Osteocyte (in vitro differentiated cells): ENCODE measurements at regions not wholly inside any gene's neighbourhood (a gene's known extent, or its start where the extent isn't known, plus 50 kb on each side); places are given as distances from the start of the nearest gene placed in this dataset.

Experiments
- DNase-seq: peaks from one replicate; pipeline ENCODE4 v3.0.0; 2021; ENCODE audit warnings: mixed read lengths; ENCODE audit not compliant: unreplicated experiment; ENCODE audit errors: extremely low spot score
- H3K27ac Mint-ChIP-seq: one replicate; pipeline ENCODE4 v1.8.0; 2021; ENCODE audit warnings: mild to moderate bottlenecking, mixed read lengths; ENCODE audit not compliant: unreplicated experiment
- H3K27me3 Mint-ChIP-seq: one replicate; pipeline ENCODE4 v1.8.0; 2021; ENCODE audit warnings: mixed read lengths; ENCODE audit not compliant: unreplicated experiment
- H3K36me3 Mint-ChIP-seq: one replicate; pipeline ENCODE4 v1.8.0; 2021; ENCODE audit warnings: mixed read lengths; ENCODE audit not compliant: unreplicated experiment
- H3K4me1 Mint-ChIP-seq: one replicate; pipeline ENCODE4 v1.8.0; 2021; ENCODE audit warnings: mixed read lengths; ENCODE audit not compliant: unreplicated experiment
- H3K4me3 Mint-ChIP-seq: one replicate; pipeline ENCODE4 v1.8.0; 2021; ENCODE audit warnings: mild to moderate bottlenecking, moderate library complexity, mixed read lengths; ENCODE audit not compliant: unreplicated experiment
- H3K9me3 Mint-ChIP-seq: one replicate; pipeline ENCODE4 v1.8.0; 2021; ENCODE audit warnings: mixed read lengths; ENCODE audit not compliant: unreplicated experiment
- CTCF ChIP-seq: fragments of 200-600 bp; sonication (generic); IDR thresholded peaks from 2 replicates; pipeline ENCODE4 v1.5.0; 2021; ENCODE audit warnings: antibody characterized with exemption, mild to moderate bottlenecking, moderate library complexity

- no peak for DNase-seq
- Mint-ChIP-seq H3K27ac (no peak overlapping the region), H3K27me3 (peaks cover 10% of the 10 kb centered on the region), H3K9me3 (no peaks in the 10 kb centered on the region), H3K4me3 (no peak overlapping the region), H3K4me1 (no peaks in the 10 kb centered on the region), H3K36me3 (no peaks in the 10 kb centered on the region)
- TF ChIP-seq CTCF, result no peak
These were observed 64.9 kb upstream of the SHH start for GRCh38 chr7:155877167-155877566.

GRCh38 chr7:155874411-155874810 is 62.1 kb upstream of the SHH start:
- peak; percentile 19 for DNase-seq
- no peak for TF ChIP-seq CTCF
- Mint-ChIP-seq H3K27me3 (peaks cover 11% of the 10 kb centered on the region), H3K4me1 (no peaks in the 10 kb centered on the region), H3K9me3 (no peaks in the 10 kb centered on the region), H3K27ac (no peak overlapping the region), H3K4me3 (no peak overlapping the region), H3K36me3 (no peaks in the 10 kb centered on the region)

- TF ChIP-seq CTCF, result no peak
- H3K27me3 Mint-ChIP-seq, result peaks cover 11% of the 10 kb centered on the region
- no peaks in the 10 kb centered on the region for H3K4me1 Mint-ChIP-seq
- peak; percentile 36 for DNase-seq
- H3K36me3 Mint-ChIP-seq, result no peaks in the 10 kb centered on the region
- H3K27ac Mint-ChIP-seq, result no peak overlapping the region
- no peaks in the 10 kb centered on the region for H3K9me3 Mint-ChIP-seq
- no peak overlapping the region for H3K4me3 Mint-ChIP-seq
These were observed 61.7 kb upstream of the SHH start for GRCh38 chr7:155874010-155874409.

DNA sequence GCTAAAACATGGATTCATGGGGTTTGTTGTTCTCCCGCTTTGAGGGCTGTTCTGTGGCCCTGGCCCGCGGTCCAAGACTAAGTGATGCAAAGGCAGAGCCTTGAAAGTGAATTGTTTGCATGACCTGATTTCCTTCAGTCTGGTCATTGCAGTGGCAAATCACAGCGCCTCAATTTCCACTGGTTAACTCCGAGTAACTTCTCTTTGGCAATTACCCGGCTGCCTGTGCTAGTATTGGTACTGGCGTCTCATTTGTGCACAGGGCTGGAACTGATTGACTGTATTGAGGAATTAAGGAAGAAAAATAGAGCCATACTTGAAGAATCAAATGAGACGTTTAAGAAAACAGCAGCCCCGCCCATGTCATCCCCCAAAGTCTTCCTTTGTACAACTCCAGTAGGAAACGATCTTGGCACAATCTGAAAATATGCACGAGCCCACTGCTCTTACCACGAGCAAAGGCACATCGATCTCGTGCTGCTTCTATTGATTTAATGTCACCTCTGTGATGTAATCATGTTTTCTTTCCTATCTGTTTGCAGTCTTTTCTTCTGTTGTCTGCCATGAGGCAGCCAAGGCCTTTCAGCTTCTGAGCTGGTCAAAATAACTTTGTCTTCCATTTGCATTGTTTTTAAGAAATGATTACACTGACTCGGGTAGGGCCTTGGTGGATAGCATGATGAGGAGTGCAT is 60.6 kb upstream of the SHH start:
- Mint-ChIP-seq H3K4me1 (no peaks in the 10 kb centered on the region), H3K27me3 (peaks cover 11% of the 10 kb centered on the region), H3K4me3 (no peak overlapping the region), H3K9me3 (no peaks in the 10 kb centered on the region), H3K27ac (no peak overlapping the region), H3K36me3 (no peaks in the 10 kb centered on the region)
- TF ChIP-seq CTCF, result no peak
- DNase-seq, result peak; percentile 53

- no peak overlapping the region for H3K4me3 Mint-ChIP-seq
- no peaks in the 10 kb centered on the region for H3K36me3 Mint-ChIP-seq
- no peak overlapping the region for H3K27ac Mint-ChIP-seq
- no peaks in the 10 kb centered on the region for H3K9me3 Mint-ChIP-seq
- H3K4me1 Mint-ChIP-seq, result no peaks in the 10 kb centered on the region
- peaks cover 20% of the 10 kb centered on the region for H3K27me3 Mint-ChIP-seq
- TF ChIP-seq CTCF, result no peak
- peak; percentile 73 for DNase-seq
These were observed 58.9 kb upstream of the SHH start for GRCh38 chr7:155871211-155871610.
